Endodermal cell (in vitro differentiated cells): ENCODE measurements at regions not wholly inside any gene's neighbourhood (a gene's known extent, or its start where the extent isn't known, plus 50 kb on each side); places are given as distances from the start of the nearest gene placed in this dataset.

Experiments
- DNase-seq: peaks from one replicate; pipeline ENCODE4 v3.0.0-alpha.2; 2017
- H3K27ac ChIP-seq: 2 replicates; pipeline ENCODE4 v1.5.1; 2013; ENCODE audit warnings: mild to moderate bottlenecking, low read depth, low read length, moderate library complexity
- H3K27me3 ChIP-seq: 2 replicates; pipeline ENCODE4 v1.6.1; 2013; ENCODE audit warnings: mild to moderate bottlenecking, low read length, moderate library complexity; ENCODE audit not compliant: insufficient read depth, control insufficient read depth, poor library complexity, severe bottlenecking
- H3K36me3 ChIP-seq: 2 replicates; pipeline ENCODE4 v1.7.0; 2013; ENCODE audit warnings: mild to moderate bottlenecking, low read length, moderate library complexity; ENCODE audit not compliant: control insufficient read depth, insufficient read depth
- H3K4me1 ChIP-seq: one replicate; pipeline ENCODE4 v1.7.0; 2013; ENCODE audit warnings: low read length; ENCODE audit not compliant: control insufficient read depth, insufficient read depth
- H3K4me3 ChIP-seq: 2 replicates; pipeline ENCODE4 v1.5.1; 2013; ENCODE audit warnings: mild to moderate bottlenecking, low read length, moderate library complexity
- H3K9ac ChIP-seq: 2 replicates; pipeline ENCODE4 v1.6.1; 2013; ENCODE audit warnings: mild to moderate bottlenecking, low read length, moderate library complexity; ENCODE audit not compliant: poor library complexity, severe bottlenecking; ENCODE audit errors: extremely low read depth
- H3K9me3 ChIP-seq: 2 replicates; pipeline ENCODE4 v1.6.1; 2013; ENCODE audit warnings: mild to moderate bottlenecking, low read length, moderate library complexity; ENCODE audit not compliant: control insufficient read depth
- H3K27ac Mint-ChIP-seq: 2 replicates; pipeline ENCODE4 v1.8.0; 2020; ENCODE audit warnings: mixed read lengths
- H3K27me3 Mint-ChIP-seq: 2 replicates; pipeline ENCODE4 v1.8.0; 2021; ENCODE audit warnings: mild to moderate bottlenecking, mixed read lengths; ENCODE audit not compliant: insufficient read depth
- H3K36me3 Mint-ChIP-seq: 2 replicates; pipeline ENCODE4 v1.8.0; 2020; ENCODE audit warnings: low read depth, mixed read lengths
- H3K4me1 Mint-ChIP-seq: 2 replicates; pipeline ENCODE4 v1.8.0; 2020; ENCODE audit warnings: mixed read lengths
- H3K4me3 Mint-ChIP-seq: 2 replicates; pipeline ENCODE4 v1.8.0; 2020; ENCODE audit warnings: mild to moderate bottlenecking, moderate library complexity, mixed read lengths
- H3K9me3 Mint-ChIP-seq: 2 replicates; pipeline ENCODE4 v1.8.0; 2020; ENCODE audit warnings: mild to moderate bottlenecking, mixed read lengths
- CTCF ChIP-seq: fragments of 200-600 bp; sonication (generic); conservative IDR thresholded peaks from 2 replicates; pipeline ENCODE4 v1.5.0; 2021; ENCODE audit warnings: antibody characterized with exemption, mild to moderate bottlenecking
- WGBS, 2 experiments: methylation state at CpG; one replicate each; pipeline versions ENCODE4 v1.1.5 to v1.1.7; 2013; ENCODE audit warnings: missing lambda C conversion rate in 2 of 2, mixed read lengths in 1 of 2; ENCODE audit not compliant: insufficient coverage in 1 of 2, insufficient read length in 1 of 2; 5-methylcytosine and 5-hydroxymethylcytosine counted together

DNA sequence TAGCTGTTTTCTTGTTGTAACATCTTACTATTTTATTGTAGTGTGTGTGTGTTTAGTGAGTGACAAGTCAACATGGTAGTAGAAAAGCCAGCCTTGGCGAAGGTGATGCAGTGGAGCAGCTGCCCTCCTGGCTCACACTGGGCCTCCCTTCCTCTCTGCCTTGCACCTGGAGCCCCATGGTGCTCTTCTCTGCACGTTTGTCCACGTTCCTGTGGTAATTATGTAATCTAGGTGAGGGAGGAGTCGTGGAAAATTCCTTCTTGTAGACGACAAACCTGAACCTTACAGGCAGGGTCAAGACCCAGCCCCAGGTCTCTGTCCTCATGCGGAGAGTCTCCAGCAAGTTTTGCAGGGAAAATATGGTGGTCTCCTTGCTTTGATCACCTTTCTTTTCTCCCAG is 348.3 kb upstream of the MKI67 start:
- H3K36me3 Mint-ChIP-seq, result no peaks in the 10 kb centered on the region
- H3K9me3 Mint-ChIP-seq, result no peaks in the 10 kb centered on the region
- no peak overlapping the region for H3K27ac Mint-ChIP-seq
- Histone ChIP-seq H3K4me1 (no peaks in the 10 kb centered on the region), H3K36me3 (no peaks in the 10 kb centered on the region), H3K4me3 (no peak overlapping the region), H3K9me3 (no peaks in the 10 kb centered on the region), H3K27ac (no peak overlapping the region), H3K27me3 (no peaks in the 10 kb centered on the region), H3K9ac (no peak overlapping the region)
- H3K4me3 Mint-ChIP-seq, result no peak overlapping the region
- WGBS, 2 experiments, result 87 to 95% methylated on average over 3 to 6 of the region's 6 CpGs
- no peak for TF ChIP-seq CTCF
- DNase-seq, result no peak
- no peaks in the 10 kb centered on the region for H3K27me3 Mint-ChIP-seq
- H3K4me1 Mint-ChIP-seq, result no peaks in the 10 kb centered on the region

- WGBS, 2 experiments, result 94 to 95% methylated on average over 15 to 24 of the region's 24 CpGs
- no peaks in the 10 kb centered on the region for H3K4me1 Mint-ChIP-seq
- Histone ChIP-seq H3K27ac (no peak overlapping the region), H3K4me3 (no peak overlapping the region), H3K4me1 (no peaks in the 10 kb centered on the region), H3K36me3 (no peaks in the 10 kb centered on the region), H3K9me3 (no peaks in the 10 kb centered on the region), H3K27me3 (no peaks in the 10 kb centered on the region), H3K9ac (no peak overlapping the region)
- no peaks in the 10 kb centered on the region for H3K27me3 Mint-ChIP-seq
- H3K36me3 Mint-ChIP-seq, result no peaks in the 10 kb centered on the region
- TF ChIP-seq CTCF, result no peak
- no peak for DNase-seq
- no peak overlapping the region for H3K27ac Mint-ChIP-seq
- H3K4me3 Mint-ChIP-seq, result no peak overlapping the region
- no peaks in the 10 kb centered on the region for H3K9me3 Mint-ChIP-seq
Observed at GRCh38 chr10:128475686-128476367, 349.6 kb upstream of the MKI67 start.

DNA sequence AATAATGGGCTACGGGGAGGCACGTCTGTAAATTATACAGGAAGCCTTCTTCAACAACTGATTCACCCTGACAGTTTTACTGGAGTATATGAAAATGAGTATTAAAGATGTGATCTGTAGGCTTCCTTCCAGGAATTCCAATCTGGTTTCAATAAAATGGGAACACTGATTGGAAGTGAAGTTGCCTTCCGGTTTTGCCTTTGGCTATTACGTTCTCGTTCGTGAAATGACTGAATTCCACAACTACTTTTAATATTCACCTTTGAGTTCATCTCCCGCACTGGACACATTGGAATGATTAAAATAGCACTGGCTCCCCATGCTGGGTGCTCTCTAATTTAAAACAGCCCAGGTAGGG is 350.1 kb upstream of the MKI67 start:
- Histone ChIP-seq H3K36me3 (no peaks in the 10 kb centered on the region), H3K27me3 (no peaks in the 10 kb centered on the region), H3K4me3 (no peak overlapping the region), H3K4me1 (no peaks in the 10 kb centered on the region), H3K9me3 (no peaks in the 10 kb centered on the region), H3K27ac (no peak overlapping the region), H3K9ac (no peak overlapping the region)
- no peak overlapping the region for H3K4me3 Mint-ChIP-seq
- H3K27ac Mint-ChIP-seq, result no peak overlapping the region
- WGBS, 2 experiments, result 94 to 98% methylated on average over 7 of the region's 7 CpGs
- no peak for TF ChIP-seq CTCF
- no peak for DNase-seq
- H3K36me3 Mint-ChIP-seq, result no peaks in the 10 kb centered on the region
- H3K9me3 Mint-ChIP-seq, result no peaks in the 10 kb centered on the region
- H3K27me3 Mint-ChIP-seq, result no peaks in the 10 kb centered on the region
- H3K4me1 Mint-ChIP-seq, result no peaks in the 10 kb centered on the region
